Germinal center (tissue), 1 donor: ENCODE measurements at regions not wholly inside any gene's neighbourhood (a gene's known extent, or its start where the extent isn't known, plus 50 kb on each side); places are given as distances from the start of the nearest gene placed in this dataset.

Experiments used
- DNase-seq: peaks from one replicate; pipeline ENCODE4 v3.0.0; 2012; ENCODE audit warnings: mixed read lengths, low spot score

DNA sequence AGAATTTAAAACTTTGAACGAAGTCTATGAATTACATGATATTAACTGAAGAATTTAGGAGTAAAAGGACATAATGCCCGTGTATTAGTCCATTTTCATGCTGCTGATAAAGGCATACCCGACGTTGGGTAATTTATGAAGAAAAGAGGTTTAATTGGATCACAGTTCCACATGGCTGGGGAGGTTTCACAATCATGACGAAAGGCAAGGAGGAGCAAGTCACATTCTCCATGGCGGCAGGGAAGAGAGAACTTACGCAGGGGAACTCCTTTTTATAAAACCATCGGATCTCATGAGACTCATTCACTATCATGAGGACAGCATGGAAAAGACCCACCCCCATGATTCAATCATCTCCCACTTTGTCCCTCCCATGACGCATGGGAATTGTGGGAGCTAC lies 210.6 kb downstream of the CD83 start:
- DNase-seq, result no peak

DNA sequence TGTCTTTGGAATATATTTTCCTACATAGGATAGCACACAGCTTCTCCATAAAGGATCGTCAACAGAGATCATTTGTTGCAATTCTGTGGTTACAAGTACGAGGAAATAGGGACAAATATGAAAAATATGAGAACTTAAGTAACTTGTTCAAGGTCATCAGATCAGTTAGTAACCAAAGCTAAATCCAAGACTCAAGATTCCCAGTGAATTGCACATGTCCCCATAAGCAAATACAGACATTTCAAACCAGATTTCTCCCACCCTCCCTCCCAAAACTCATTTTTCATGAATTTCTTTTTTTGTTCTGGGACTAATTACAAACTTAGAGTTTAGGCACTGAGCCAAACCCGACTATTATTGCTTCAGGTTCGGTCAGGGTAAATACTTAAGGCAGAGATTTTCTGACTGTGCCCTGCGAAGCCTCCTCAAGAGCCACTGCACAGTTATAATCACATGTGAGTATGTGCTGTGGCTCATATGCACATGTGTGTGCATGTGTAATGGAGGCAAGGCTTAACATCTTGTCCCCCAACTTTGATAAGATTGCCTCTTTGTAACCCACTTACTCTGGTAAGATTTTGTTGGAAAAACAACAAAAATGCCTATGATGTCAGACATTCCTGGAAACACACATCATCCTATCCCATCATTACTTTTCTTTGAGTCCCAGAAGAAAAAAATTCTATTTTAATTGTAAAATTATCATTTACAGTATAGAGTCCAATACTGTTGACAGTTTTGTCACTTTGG lies 216.2 kb downstream of the CD83 start:
- DNase-seq, result no peak

GRCh38 chr6:14335071-14335470 lies 217.5 kb downstream of the CD83 start:
- DNase-seq, result no peak

DNA sequence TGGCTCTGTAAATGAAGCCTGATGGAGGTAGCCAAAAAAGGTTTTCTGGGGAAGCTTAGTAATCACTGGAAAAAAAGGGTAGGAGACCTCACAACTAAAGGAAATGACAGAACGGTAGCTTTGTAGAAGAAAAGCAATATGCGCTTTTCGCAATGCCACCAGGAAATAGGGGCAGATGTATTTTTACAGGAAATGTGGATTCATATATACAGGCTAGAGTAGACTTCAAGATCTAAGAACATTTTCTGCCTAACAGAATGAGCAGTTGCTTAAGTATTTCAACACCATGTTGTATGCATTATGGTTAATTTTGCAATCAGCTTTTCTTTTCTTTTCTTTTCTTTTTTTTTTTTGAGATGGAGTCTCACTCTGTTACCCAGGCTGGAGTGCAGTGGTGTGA lies 219.6 kb downstream of the CD83 start:
- DNase-seq, result no peak

- DNase-seq, result no peak
These were observed 221.6 kb downstream of the CD83 start for GRCh38 chr6:14339172-14339571.

DNA sequence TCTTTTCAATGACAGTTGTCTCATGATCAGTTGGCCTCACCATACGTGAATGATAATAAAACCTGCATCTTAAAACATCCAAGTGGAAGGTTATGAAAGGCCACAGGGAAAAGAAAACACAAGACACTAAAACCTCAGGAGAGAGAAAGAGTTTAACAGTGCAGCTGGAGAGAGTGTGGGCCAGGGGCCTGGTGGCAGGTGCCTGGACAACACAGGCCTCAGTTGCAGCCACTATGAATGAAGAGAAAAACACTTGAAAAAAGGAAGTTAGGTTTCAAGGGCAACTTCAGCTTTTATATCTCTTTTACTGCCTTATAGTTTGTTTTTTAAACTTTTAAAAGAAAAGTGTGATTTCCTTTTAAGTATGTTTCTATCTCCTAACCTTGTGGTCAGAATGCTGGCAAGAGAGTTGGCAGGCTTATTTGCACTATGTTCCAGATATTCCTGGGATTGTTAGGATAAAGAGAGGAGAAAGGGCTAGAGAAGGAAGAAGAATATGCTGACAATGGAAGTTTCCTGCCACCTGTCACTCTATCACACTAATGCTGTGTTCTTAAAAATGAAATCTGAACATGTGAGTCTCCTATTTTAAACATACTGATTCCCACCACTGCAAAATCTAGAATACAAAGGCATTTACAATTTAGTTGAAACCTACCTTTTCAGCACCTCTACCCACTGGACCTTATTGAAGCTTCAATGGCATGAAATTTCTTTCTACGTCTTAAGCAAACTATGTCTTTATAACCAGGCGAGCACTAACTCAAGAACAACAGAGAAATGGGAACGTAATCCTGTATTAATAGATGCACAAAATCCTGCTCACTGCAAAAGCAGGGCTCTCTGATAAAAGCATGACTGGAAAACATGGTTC lies 222.4 kb downstream of the CD83 start:
- DNase-seq, result no peak

GRCh38 chr6:14344486-14344885 lies 226.9 kb downstream of the CD83 start:
- no peak for DNase-seq

GRCh38 chr6:14348389-14348788 lies 230.8 kb downstream of the CD83 start:
- no peak for DNase-seq

- DNase-seq, result no peak
These were observed 231.9 kb downstream of the CD83 start for GRCh38 chr6:14349507-14349906.

DNA sequence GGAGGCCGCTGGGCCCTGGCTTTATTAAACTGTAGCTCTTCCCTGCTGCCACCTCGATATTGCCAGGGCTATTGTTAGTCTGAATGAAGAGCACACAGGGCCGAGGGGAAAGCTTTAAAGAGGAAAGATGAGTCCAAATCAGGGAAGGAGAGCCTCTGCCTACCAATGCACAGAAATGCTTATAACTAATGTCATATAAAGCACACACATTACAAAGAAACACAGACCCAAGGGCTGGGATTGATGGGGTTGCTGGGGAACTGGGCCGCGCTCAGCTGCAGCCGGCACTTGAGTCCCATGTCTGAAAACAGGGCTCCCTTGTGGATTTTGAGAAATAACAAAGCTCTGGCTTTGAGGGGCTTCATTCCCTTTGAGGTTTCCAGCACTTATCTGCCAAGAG lies 232.6 kb downstream of the CD83 start:
- no peak for DNase-seq

DNA sequence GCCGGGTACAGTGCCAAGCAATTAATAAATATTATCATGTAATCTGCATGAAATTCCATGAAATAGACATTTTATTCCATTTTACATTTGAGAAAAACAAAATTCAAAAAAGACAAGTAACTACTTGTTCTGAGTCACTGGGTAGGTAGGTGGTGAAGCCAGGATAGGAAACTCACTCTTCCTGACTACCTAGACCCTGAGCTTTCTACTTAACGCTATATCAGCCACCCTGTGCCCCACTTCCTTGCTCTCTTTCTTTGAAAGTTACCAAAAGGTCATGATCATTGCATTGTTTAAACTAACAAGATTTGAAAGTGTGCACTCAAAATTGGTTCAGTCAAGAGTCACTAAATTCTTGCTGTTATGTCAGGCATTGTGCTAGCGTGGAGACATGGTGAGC lies 235.7 kb downstream of the CD83 start:
- DNase-seq, result no peak

DNA sequence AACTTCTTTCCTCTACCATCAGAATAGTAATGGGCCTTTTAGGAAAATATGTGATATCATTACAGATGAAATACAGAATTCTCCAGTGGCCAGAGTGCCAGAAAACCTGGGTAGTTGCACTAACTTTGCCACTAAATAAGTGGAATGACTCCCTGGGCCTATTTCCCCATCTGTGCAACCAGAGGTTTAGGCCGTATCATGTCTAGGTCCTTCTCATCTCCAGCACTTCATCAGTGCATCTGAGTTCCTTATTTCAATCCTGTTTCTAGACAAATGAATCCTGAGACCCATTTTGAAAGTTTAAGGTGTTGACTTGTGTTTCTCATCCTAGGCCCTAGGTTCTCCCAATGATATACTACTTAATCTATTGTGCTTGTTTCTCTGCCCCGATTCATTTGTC lies 236.2 kb downstream of the CD83 start:
- DNase-seq, result no peak

GRCh38 chr6:14354919-14355572 lies 237.5 kb downstream of the CD83 start:
- DNase-seq, result no peak

GRCh38 chr6:14359438-14359837 lies 241.9 kb downstream of the CD83 start:
- DNase-seq, result no peak

DNA sequence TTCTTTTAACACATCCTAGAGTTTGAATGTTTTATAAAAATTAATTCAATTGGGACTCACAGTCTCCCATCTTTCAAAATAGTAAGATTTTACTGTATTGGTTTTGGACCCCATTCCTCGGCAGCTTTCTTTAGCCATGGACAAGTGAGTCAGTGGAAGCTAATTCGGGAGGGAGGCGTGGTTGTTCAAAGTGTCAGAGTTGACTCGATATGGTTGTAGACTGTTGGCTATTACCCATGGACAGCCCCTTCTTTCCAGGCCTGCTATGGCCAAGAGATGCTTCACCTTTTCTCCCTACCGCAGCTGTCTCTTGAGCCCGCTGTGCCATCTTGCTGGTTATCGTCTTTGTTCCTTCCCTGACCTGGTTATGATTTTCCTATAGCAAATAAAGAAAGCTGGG lies 243.0 kb downstream of the CD83 start:
- DNase-seq, result no peak

- no peak for DNase-seq
These were observed 243.7 kb downstream of the CD83 start for GRCh38 chr6:14361297-14361696.

- DNase-seq, result no peak
These were observed 244.5 kb downstream of the CD83 start for GRCh38 chr6:14361956-14362587.

DNA sequence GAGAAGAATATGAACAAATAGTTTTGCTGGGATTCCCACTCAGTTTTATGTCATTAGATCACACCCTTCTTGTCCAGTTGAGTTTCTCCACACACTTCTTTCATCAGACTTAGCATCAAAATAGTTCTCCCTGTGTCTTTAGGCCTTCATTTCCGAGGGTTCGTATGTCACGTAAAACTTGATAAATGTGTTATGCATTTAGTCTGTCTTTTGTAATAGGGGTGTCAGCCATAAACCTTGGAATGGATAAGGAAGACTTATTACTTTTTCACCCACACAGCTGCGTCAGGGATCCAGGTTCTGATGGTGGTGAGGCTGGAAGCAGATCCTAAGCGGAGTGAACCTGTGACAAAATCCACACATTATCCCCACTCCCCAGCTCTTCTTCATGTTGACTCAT lies 246.8 kb downstream of the CD83 start:
- DNase-seq, result no peak

GRCh38 chr6:14365393-14365792 lies 247.8 kb downstream of the CD83 start:
- no peak for DNase-seq

DNA sequence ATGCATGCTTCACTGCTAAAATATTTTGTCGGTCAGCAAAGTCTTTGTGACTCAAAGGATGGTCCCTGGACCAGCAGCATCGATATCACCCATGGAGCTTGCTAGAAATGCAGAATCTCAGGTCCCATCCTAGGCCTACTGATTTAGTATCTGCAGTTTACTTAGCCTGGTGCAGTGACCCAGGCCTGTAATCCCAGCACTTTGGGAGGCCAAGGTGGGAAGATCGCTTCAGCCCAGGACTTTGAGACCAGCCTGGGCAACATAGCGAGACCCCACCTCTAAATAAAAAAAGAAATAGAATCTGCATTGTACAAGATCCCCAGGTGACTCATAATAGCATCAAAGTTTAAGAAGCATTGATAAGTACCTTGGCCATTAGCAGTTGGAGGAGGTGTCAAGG lies 248.7 kb downstream of the CD83 start:
- DNase-seq, result no peak

DNA sequence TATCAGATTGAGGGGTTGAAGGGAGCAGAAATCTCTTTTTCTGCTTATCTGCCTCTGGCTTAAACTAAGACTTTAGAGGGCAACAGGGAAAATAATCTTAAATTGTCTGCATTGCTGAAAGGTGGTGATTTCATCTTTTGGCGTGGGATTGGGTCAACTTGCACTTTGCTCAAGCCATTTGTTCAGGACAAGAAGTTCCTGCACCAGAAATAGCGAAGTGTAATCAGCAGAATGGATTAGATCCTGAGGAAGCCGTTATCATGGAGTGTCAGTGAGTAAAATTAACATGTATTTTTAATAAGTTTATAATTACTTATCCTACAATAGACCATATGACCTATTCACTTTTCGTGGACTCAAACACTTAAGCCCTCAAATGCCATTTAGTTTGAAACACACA lies 249.3 kb downstream of the CD83 start:
- no peak for DNase-seq

- DNase-seq, result no peak
These were observed 249.7 kb downstream of the CD83 start for GRCh38 chr6:14367296-14367695.

- no peak for DNase-seq
These were observed 252.1 kb downstream of the CD83 start for GRCh38 chr6:14369717-14370116.
